ENCODE measurements at regions not wholly inside any gene's neighbourhood (a gene's known extent, or its start where the extent isn't known, plus 50 kb on each side); places are given as distances from the start of the nearest gene placed in this dataset.
"Not testable (repeated sequence)": the region's sequence is repeated elsewhere in the genome, so short reads cannot be mapped to it uniquely, and the experiment has no call there.

GRCh38 chr2:62320657-62321357, 124.9 kb downstream of the B3GNT2 start:
- no peak for DNase-seq (ENCODE audit: insufficient read length, low spot score, missing footprints)
- H3K27me3 ChIP-seq (ENCODE audit: insufficient read depth, low read length) = no peaks in the 10 kb centered on the region
- no peaks in the 10 kb centered on the region for H3K4me1 ChIP-seq (ENCODE audit: insufficient read depth, low read length)
- no peak overlapping the region for H2AFZ ChIP-seq (ENCODE audit: low read length)
- no peaks in the 10 kb centered on the region for H3K36me3 ChIP-seq (ENCODE audit: insufficient read depth, low read length)
- H3K9me3 ChIP-seq (ENCODE audit: low read depth, low read length) = no peaks in the 10 kb centered on the region
- no peak overlapping the region for H3K4me3 ChIP-seq (ENCODE audit: insufficient read depth, low read length)
- H4K20me1 ChIP-seq (ENCODE audit: insufficient read depth, low read length) = no peaks in the 10 kb centered on the region
- H3K27ac ChIP-seq (ENCODE audit: low read depth, low read length) = no peak overlapping the region
- TF ChIP-seq CTCF (IDR thresholded peaks at IDR 0.05; ENCODE audit: extremely low read depth, low read depth, low read length) = no peak
- no peak overlapping the region for H3K4me2 ChIP-seq (ENCODE audit: insufficient read depth, low read length)
- no peaks in the 10 kb centered on the region for H3K79me2 ChIP-seq (ENCODE audit: insufficient read depth, low read length)

GRCh38 chr2:62320137-62320536, 124.2 kb downstream of the B3GNT2 start:
- not testable (repeated sequence) for H3K4me3 ChIP-seq (ENCODE audit: insufficient read depth, low read length); H3K36me3 ChIP-seq (ENCODE audit: insufficient read depth, low read length); H3K27ac ChIP-seq (ENCODE audit: low read depth, low read length); H3K4me2 ChIP-seq (ENCODE audit: insufficient read depth, low read length); H3K79me2 ChIP-seq (ENCODE audit: insufficient read depth, low read length); H2AFZ ChIP-seq (ENCODE audit: low read length); H4K20me1 ChIP-seq (ENCODE audit: insufficient read depth, low read length); H3K4me1 ChIP-seq (ENCODE audit: insufficient read depth, low read length); DNase-seq (ENCODE audit: insufficient read length, low spot score, missing footprints); H3K27me3 ChIP-seq (ENCODE audit: insufficient read depth, low read length); H3K9me3 ChIP-seq (ENCODE audit: low read depth, low read length)

GRCh38 chr2:62319070-62319469, 123.2 kb downstream of the B3GNT2 start:
- TF ChIP-seq CTCF (IDR thresholded peaks at IDR 0.05; ENCODE audit: extremely low read depth, low read depth, low read length) = no peak
- no peak overlapping the region for H2AFZ ChIP-seq (ENCODE audit: low read length)
- H3K4me1 ChIP-seq (ENCODE audit: insufficient read depth, low read length) = no peaks in the 10 kb centered on the region
- H3K4me2 ChIP-seq (ENCODE audit: insufficient read depth, low read length) = no peak overlapping the region
- H3K9me3 ChIP-seq (ENCODE audit: low read depth, low read length) = no peaks in the 10 kb centered on the region
- H3K27me3 ChIP-seq (ENCODE audit: insufficient read depth, low read length) = no peaks in the 10 kb centered on the region
- no peaks in the 10 kb centered on the region for H4K20me1 ChIP-seq (ENCODE audit: insufficient read depth, low read length)
- H3K79me2 ChIP-seq (ENCODE audit: insufficient read depth, low read length) = no peaks in the 10 kb centered on the region
- H3K27ac ChIP-seq (ENCODE audit: low read depth, low read length) = no peak overlapping the region
- no peak overlapping the region for H3K4me3 ChIP-seq (ENCODE audit: insufficient read depth, low read length)
- no peaks in the 10 kb centered on the region for H3K36me3 ChIP-seq (ENCODE audit: insufficient read depth, low read length)
- DNase-seq (ENCODE audit: insufficient read length, low spot score, missing footprints) = no peak

GRCh38 chr2:62315476-62315875, 119.6 kb downstream of the B3GNT2 start:
- no peaks in the 10 kb centered on the region for H3K9me3 ChIP-seq (ENCODE audit: low read depth, low read length)
- H4K20me1 ChIP-seq (ENCODE audit: insufficient read depth, low read length) = no peaks in the 10 kb centered on the region
- H3K27me3 ChIP-seq (ENCODE audit: insufficient read depth, low read length) = no peaks in the 10 kb centered on the region
- H2AFZ ChIP-seq (ENCODE audit: low read length) = no peak overlapping the region
- no peaks in the 10 kb centered on the region for H3K36me3 ChIP-seq (ENCODE audit: insufficient read depth, low read length)
- peak; percentile 23 for DNase-seq (ENCODE audit: insufficient read length, low spot score, missing footprints)
- H3K27ac ChIP-seq (ENCODE audit: low read depth, low read length) = no peak overlapping the region
- no peak overlapping the region for H3K4me3 ChIP-seq (ENCODE audit: insufficient read depth, low read length)
- no peak for TF ChIP-seq CTCF (IDR thresholded peaks at IDR 0.05; ENCODE audit: extremely low read depth, low read depth, low read length)
- H3K4me1 ChIP-seq (ENCODE audit: insufficient read depth, low read length) = no peaks in the 10 kb centered on the region
- H3K4me2 ChIP-seq (ENCODE audit: insufficient read depth, low read length) = no peak overlapping the region
- H3K79me2 ChIP-seq (ENCODE audit: insufficient read depth, low read length) = no peaks in the 10 kb centered on the region

Measured in osteoblast (primary cell).